Upper lobe of left lung (tissue), 4 donors: ENCODE measurements at regions not wholly inside any gene's neighbourhood (a gene's known extent, or its start where the extent isn't known, plus 50 kb on each side); places are given as distances from the start of the nearest gene placed in this dataset.

Experiments
- EP300 ChIP-seq, 4 donors: sonication (generic); formaldehyde crosslinking; IDR thresholded peaks; one replicate each; pipeline ENCODE4 v1.5.1; 2017; ENCODE audit warnings: antibody characterized with exemption in 4 of 4, control low read depth in 2 of 4
- POLR2A ChIP-seq, 4 donors: fragments of 450-650 bp; IDR thresholded peaks; one replicate each; pipeline ENCODE4 v1.5.1; 2016 to 2017; ENCODE audit warnings: antibody characterized with exemption in 4 of 4, mild to moderate bottlenecking in 2 of 4
- POLR2AphosphoS5 ChIP-seq, 2 donors: sonication (generic); formaldehyde crosslinking; IDR thresholded peaks; one replicate each; pipeline ENCODE4 v1.5.1; 2017; ENCODE audit warnings: antibody characterized with exemption in 2 of 2
- TF ChIP-seq, protein P1 (sequence below), 6 experiments: fragments of 450-650 bp in 4 of 6; fragments of 200-600 bp in 2 of 6; sonication (generic) in 2 of 6; IDR thresholded peaks; one replicate each; pipeline ENCODE4 v1.5.1; 2016 to 2019; ENCODE audit warnings: antibody characterized with exemption in 6 of 6

- no peak for TF ChIP-seq POLR2AphosphoS5 (IDR thresholded peaks at IDR 0.05)
- TF ChIP-seq, protein P1, sequence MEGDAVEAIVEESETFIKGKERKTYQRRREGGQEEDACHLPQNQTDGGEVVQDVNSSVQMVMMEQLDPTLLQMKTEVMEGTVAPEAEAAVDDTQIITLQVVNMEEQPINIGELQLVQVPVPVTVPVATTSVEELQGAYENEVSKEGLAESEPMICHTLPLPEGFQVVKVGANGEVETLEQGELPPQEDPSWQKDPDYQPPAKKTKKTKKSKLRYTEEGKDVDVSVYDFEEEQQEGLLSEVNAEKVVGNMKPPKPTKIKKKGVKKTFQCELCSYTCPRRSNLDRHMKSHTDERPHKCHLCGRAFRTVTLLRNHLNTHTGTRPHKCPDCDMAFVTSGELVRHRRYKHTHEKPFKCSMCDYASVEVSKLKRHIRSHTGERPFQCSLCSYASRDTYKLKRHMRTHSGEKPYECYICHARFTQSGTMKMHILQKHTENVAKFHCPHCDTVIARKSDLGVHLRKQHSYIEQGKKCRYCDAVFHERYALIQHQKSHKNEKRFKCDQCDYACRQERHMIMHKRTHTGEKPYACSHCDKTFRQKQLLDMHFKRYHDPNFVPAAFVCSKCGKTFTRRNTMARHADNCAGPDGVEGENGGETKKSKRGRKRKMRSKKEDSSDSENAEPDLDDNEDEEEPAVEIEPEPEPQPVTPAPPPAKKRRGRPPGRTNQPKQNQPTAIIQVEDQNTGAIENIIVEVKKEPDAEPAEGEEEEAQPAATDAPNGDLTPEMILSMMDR (IDR thresholded peaks at IDR 0.05): no peak
- no peak for TF ChIP-seq EP300 (IDR thresholded peaks at IDR 0.05)
- TF ChIP-seq POLR2A (IDR thresholded peaks at IDR 0.05): no peak
These were observed 568.2 kb upstream of the REG3G start for GRCh38 chr2:78457269-78457668.
